ENCODE measurements at regions not wholly inside any gene's neighbourhood (a gene's known extent, or its start where the extent isn't known, plus 50 kb on each side); places are given as distances from the start of the nearest gene placed in this dataset.
"Not testable (repeated sequence)": the region's sequence is repeated elsewhere in the genome, so short reads cannot be mapped to it uniquely, and the experiment has no call there.

DNA sequence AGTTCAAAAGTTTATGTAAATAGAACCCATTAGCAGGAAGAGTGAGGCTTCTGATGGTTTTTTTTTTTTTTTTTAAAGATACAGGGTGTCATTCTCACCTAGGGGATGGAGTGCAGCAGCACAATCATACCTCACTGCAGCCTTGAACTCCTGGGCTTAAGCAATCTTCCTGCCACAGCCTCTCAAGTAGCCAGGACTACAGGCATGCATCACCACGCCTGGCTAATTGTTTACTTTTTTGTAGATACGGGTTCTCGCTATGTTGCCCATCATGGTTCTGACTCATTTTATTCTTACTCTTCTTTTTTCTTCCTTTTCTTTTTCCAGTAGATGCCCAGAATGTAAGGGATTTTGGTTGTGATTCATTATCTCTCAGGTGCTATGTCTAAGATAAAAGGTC is 201.1 kb downstream of the NNT start:
- DNase-seq: no peak
- no peak overlapping the region for H3K18ac ChIP-seq (ENCODE audit: low read length)
- no peaks in the 10 kb centered on the region for H3K4me1 ChIP-seq (ENCODE audit: control insufficient read depth, low read depth, low read length)
- no peak overlapping the region for H3K9ac ChIP-seq (ENCODE audit: low read length)
- H3K23ac ChIP-seq (ENCODE audit: low read length): no peak overlapping the region
- H3K79me1 ChIP-seq (ENCODE audit: low read length): no peaks in the 10 kb centered on the region
- H3K79me2 ChIP-seq (ENCODE audit: control insufficient read depth, insufficient read depth, low read length): no peaks in the 10 kb centered on the region
- H3K56ac ChIP-seq (ENCODE audit: low read length): no peak overlapping the region
- no peak overlapping the region for H2BK5ac ChIP-seq (ENCODE audit: low read length)
- H3K4me2 ChIP-seq (ENCODE audit: low read length): no peak overlapping the region
- no peaks in the 10 kb centered on the region for H3K36me3 ChIP-seq (ENCODE audit: control insufficient read depth, insufficient read depth, low read length)
- H3K4me3 ChIP-seq (ENCODE audit: low read length): no peak overlapping the region
- no peak overlapping the region for H4K8ac ChIP-seq (ENCODE audit: low read depth, low read length)
- H3K4ac ChIP-seq (ENCODE audit: low read depth, low read length): no peak overlapping the region
- H2BK120ac ChIP-seq (ENCODE audit: low read depth, low read length): no peak overlapping the region
- no peak overlapping the region for H2AK5ac ChIP-seq (ENCODE audit: low read length)
- no CpG with 5 or more reads among the region's 3 CpGs for WGBS (ENCODE audit: extremely low coverage, insufficient coverage, low lambda C conversion rate)
- H2BK15ac ChIP-seq (replicated peaks; ENCODE audit: low read depth): no peak overlapping the region
- H3K27ac ChIP-seq (ENCODE audit: low read depth, low read length): no peak overlapping the region
- no peaks in the 10 kb centered on the region for H3K27me3 ChIP-seq (ENCODE audit: insufficient read depth, low read length, poor library complexity)
- H4K5ac ChIP-seq (ENCODE audit: low read length): no peak overlapping the region

DNA sequence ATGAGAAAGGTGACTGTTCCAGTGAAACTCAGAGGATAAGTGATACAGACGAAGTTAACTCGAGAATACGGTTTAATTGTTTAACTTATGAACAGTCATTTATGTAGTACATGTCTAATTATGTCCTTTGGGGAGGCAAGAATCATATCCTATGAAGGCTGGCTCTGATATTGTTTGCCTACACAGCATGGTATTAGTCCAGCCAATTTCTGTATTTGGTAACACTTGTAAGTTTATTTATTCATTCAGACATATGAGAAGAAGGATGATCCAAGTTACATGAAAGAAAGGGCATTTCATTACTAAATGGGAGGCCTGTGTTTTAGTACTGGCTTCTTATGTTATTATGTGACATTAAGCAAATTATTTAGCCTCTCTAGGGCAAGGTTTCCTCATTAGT is 199.7 kb downstream of the NNT start:
- Histone ChIP-seq H3K36me3 (ENCODE audit: control insufficient read depth, insufficient read depth, low read length) (no peaks in the 10 kb centered on the region), H3K9ac (ENCODE audit: low read length) (no peak overlapping the region), H3K79me1 (ENCODE audit: low read length) (no peaks in the 10 kb centered on the region), H2BK120ac (ENCODE audit: low read depth, low read length) (no peak overlapping the region), H3K18ac (ENCODE audit: low read length) (no peak overlapping the region), H3K23ac (ENCODE audit: low read length) (no peak overlapping the region), H3K4me3 (ENCODE audit: low read length) (no peak overlapping the region), H2AK5ac (ENCODE audit: low read length) (no peak overlapping the region), H4K8ac (ENCODE audit: low read depth, low read length) (no peak overlapping the region), H3K4me1 (ENCODE audit: control insufficient read depth, low read depth, low read length) (no peaks in the 10 kb centered on the region), H3K56ac (ENCODE audit: low read length) (no peak overlapping the region), H2BK5ac (ENCODE audit: low read length) (no peak overlapping the region), H2BK15ac (replicated peaks; ENCODE audit: low read depth) (no peak overlapping the region), H3K27ac (ENCODE audit: low read depth, low read length) (no peak overlapping the region), H3K27me3 (ENCODE audit: insufficient read depth, low read length, poor library complexity) (no peaks in the 10 kb centered on the region), H3K4ac (ENCODE audit: low read depth, low read length) (no peak overlapping the region), H4K5ac (ENCODE audit: low read length) (no peak overlapping the region), H3K79me2 (ENCODE audit: control insufficient read depth, insufficient read depth, low read length) (no peaks in the 10 kb centered on the region), H3K4me2 (ENCODE audit: low read length) (no peak overlapping the region)
- WGBS (ENCODE audit: extremely low coverage, insufficient coverage, low lambda C conversion rate): no CpG with 5 or more reads among the region's 3 CpGs
- DNase-seq: no peak

DNA sequence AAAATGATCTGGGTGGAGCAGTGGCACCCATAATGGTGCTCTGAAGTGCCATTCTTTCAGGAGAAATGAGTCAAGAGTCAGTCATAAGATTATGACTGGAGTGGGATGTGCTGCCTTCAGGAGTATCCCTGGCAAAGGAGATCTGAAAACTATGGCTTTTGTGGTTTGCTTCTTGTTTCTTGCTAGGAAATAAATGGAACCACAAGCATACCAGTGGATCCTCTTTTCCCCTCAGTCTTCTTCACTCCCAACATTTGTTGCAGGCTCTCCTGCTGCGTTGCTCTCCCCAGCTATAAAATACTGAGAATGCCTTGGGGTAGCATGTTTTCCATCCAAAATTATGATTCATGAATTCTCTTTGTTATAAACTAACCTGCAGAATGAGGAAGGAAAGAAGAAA is 199.1 kb downstream of the NNT start:
- H3K23ac ChIP-seq (ENCODE audit: low read length): no peak overlapping the region
- no peak overlapping the region for H2BK15ac ChIP-seq (replicated peaks; ENCODE audit: low read depth)
- H3K56ac ChIP-seq (ENCODE audit: low read length): no peak overlapping the region
- no peak overlapping the region for H2AK5ac ChIP-seq (ENCODE audit: low read length)
- no peaks in the 10 kb centered on the region for H3K27me3 ChIP-seq (ENCODE audit: insufficient read depth, low read length, poor library complexity)
- H3K4me2 ChIP-seq (ENCODE audit: low read length): no peak overlapping the region
- no peak overlapping the region for H3K9ac ChIP-seq (ENCODE audit: low read length)
- no peaks in the 10 kb centered on the region for H3K79me2 ChIP-seq (ENCODE audit: control insufficient read depth, insufficient read depth, low read length)
- no peak overlapping the region for H3K18ac ChIP-seq (ENCODE audit: low read length)
- H3K36me3 ChIP-seq (ENCODE audit: control insufficient read depth, insufficient read depth, low read length): no peaks in the 10 kb centered on the region
- no peak overlapping the region for H4K8ac ChIP-seq (ENCODE audit: low read depth, low read length)
- no CpG with 5 or more reads among the region's 1 CpG for WGBS (ENCODE audit: extremely low coverage, insufficient coverage, low lambda C conversion rate)
- H4K5ac ChIP-seq (ENCODE audit: low read length): no peak overlapping the region
- H2BK120ac ChIP-seq (ENCODE audit: low read depth, low read length): no peak overlapping the region
- no peaks in the 10 kb centered on the region for H3K4me1 ChIP-seq (ENCODE audit: control insufficient read depth, low read depth, low read length)
- no peak for DNase-seq
- no peak overlapping the region for H3K27ac ChIP-seq (ENCODE audit: low read depth, low read length)
- no peaks in the 10 kb centered on the region for H3K79me1 ChIP-seq (ENCODE audit: low read length)
- H3K4me3 ChIP-seq (ENCODE audit: low read length): no peak overlapping the region
- peak overlapping the region; percentile 7 for H3K4ac ChIP-seq (ENCODE audit: low read depth, low read length)
- no peak overlapping the region for H2BK5ac ChIP-seq (ENCODE audit: low read length)

DNA sequence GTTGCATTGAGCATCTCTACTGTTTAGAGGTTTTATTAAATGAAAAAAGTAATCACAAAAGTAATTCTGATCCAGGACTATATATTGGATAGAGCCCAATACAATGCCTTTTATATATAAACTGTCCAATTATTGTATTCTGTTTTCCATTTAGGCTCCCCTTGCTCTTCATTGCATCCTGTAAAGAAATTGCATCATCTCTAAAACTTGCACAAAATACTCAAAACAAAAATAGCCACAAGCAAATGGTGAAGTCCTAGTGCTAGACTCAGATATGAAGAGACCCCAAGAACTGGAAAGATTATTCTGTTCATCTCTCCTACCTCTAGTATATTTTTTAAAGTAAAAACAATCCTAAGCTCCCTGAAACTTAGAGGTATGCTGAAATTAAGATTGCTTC is 195.8 kb downstream of the NNT start:
- Histone ChIP-seq H3K4me1 (ENCODE audit: control insufficient read depth, low read depth, low read length) (no peaks in the 10 kb centered on the region), H3K4ac (ENCODE audit: low read depth, low read length) (no peak overlapping the region), H3K27ac (ENCODE audit: low read depth, low read length) (no peak overlapping the region), H3K36me3 (ENCODE audit: control insufficient read depth, insufficient read depth, low read length) (no peaks in the 10 kb centered on the region), H3K79me1 (ENCODE audit: low read length) (no peaks in the 10 kb centered on the region), H2BK120ac (ENCODE audit: low read depth, low read length) (no peak overlapping the region), H4K8ac (ENCODE audit: low read depth, low read length) (no peak overlapping the region), H4K5ac (ENCODE audit: low read length) (no peak overlapping the region), H3K4me2 (ENCODE audit: low read length) (no peak overlapping the region), H3K27me3 (ENCODE audit: insufficient read depth, low read length, poor library complexity) (no peaks in the 10 kb centered on the region), H3K23ac (ENCODE audit: low read length) (no peak overlapping the region), H3K4me3 (ENCODE audit: low read length) (no peak overlapping the region), H2BK5ac (ENCODE audit: low read length) (no peak overlapping the region), H3K18ac (ENCODE audit: low read length) (no peak overlapping the region), H3K79me2 (ENCODE audit: control insufficient read depth, insufficient read depth, low read length) (no peaks in the 10 kb centered on the region), H2AK5ac (ENCODE audit: low read length) (no peak overlapping the region), H3K9ac (ENCODE audit: low read length) (no peak overlapping the region), H3K56ac (ENCODE audit: low read length) (no peak overlapping the region), H2BK15ac (replicated peaks; ENCODE audit: low read depth) (no peak overlapping the region)
- no peak for DNase-seq

DNA sequence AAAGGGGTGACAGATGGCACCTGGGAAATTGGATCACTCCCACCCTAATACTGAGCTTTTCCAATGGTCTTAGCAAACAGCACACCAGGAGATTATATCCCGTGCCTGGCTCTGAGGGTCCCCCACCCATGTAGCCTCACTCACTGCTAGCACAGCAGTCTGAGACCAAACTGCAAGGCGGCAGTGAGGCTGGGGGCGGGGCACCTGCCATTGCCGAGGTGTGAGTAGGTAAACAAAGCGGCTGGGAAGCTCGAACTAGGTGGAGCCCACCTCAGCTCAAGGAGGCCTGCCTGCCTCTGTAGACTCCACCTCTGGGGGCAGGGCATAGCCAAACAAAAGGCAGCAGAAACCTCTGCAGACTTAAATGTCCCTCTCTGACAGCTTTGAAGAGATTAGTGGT is 188.9 kb downstream of the NNT start:
- not testable (repeated sequence) for H2AK5ac ChIP-seq (ENCODE audit: low read length); H3K36me3 ChIP-seq (ENCODE audit: control insufficient read depth, insufficient read depth, low read length); H3K4me2 ChIP-seq (ENCODE audit: low read length); H2BK5ac ChIP-seq (ENCODE audit: low read length); DNase-seq; H3K79me1 ChIP-seq (ENCODE audit: low read length); H3K23ac ChIP-seq (ENCODE audit: low read length); H3K4ac ChIP-seq (ENCODE audit: low read depth, low read length); H4K8ac ChIP-seq (ENCODE audit: low read depth, low read length); H3K18ac ChIP-seq (ENCODE audit: low read length); H2BK15ac ChIP-seq (replicated peaks; ENCODE audit: low read depth); H3K9ac ChIP-seq (ENCODE audit: low read length); H3K56ac ChIP-seq (ENCODE audit: low read length); H3K79me2 ChIP-seq (ENCODE audit: control insufficient read depth, insufficient read depth, low read length); H4K5ac ChIP-seq (ENCODE audit: low read length); H2BK120ac ChIP-seq (ENCODE audit: low read depth, low read length); H3K27ac ChIP-seq (ENCODE audit: low read depth, low read length); H3K4me1 ChIP-seq (ENCODE audit: control insufficient read depth, low read depth, low read length); H3K4me3 ChIP-seq (ENCODE audit: low read length); H3K27me3 ChIP-seq (ENCODE audit: insufficient read depth, low read length, poor library complexity)
- no CpG with 5 or more reads among the region's 6 CpGs for WGBS (ENCODE audit: extremely low coverage, insufficient coverage, low lambda C conversion rate)

DNA sequence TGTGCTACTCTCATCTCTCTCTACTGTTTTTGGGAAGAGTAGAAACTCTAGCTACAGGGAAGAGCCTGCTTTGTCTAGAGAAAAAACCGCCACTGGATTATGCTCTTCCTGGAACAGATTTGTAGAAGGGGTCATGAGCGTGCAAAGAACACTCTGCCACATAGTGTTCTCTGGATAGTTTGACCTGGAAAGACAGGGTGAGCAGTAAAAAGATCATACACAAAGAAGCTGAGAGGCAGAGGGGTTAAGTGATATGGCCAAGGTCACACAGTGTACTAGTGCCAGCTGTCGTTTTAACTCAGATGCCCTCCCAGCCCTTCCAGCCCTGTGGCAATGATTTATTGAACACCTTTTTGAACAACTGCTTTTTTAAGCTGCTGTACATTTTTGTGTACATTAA is 182.2 kb downstream of the NNT start:
- Histone ChIP-seq H3K36me3 (ENCODE audit: control insufficient read depth, insufficient read depth, low read length) (no peaks in the 10 kb centered on the region), H3K9ac (ENCODE audit: low read length) (no peak overlapping the region), H3K4me3 (ENCODE audit: low read length) (no peak overlapping the region), H3K4ac (ENCODE audit: low read depth, low read length) (no peak overlapping the region), H3K79me1 (ENCODE audit: low read length) (no peaks in the 10 kb centered on the region), H4K8ac (ENCODE audit: low read depth, low read length) (no peak overlapping the region), H3K23ac (ENCODE audit: low read length) (no peak overlapping the region), H3K4me1 (ENCODE audit: control insufficient read depth, low read depth, low read length) (no peaks in the 10 kb centered on the region), H3K27me3 (ENCODE audit: insufficient read depth, low read length, poor library complexity) (no peaks in the 10 kb centered on the region), H4K5ac (ENCODE audit: low read length) (no peak overlapping the region), H2BK5ac (ENCODE audit: low read length) (no peak overlapping the region), H3K4me2 (ENCODE audit: low read length) (no peak overlapping the region), H2AK5ac (ENCODE audit: low read length) (no peak overlapping the region), H3K18ac (ENCODE audit: low read length) (no peak overlapping the region), H3K56ac (ENCODE audit: low read length) (no peak overlapping the region), H2BK15ac (replicated peaks; ENCODE audit: low read depth) (no peak overlapping the region), H2BK120ac (ENCODE audit: low read depth, low read length) (no peak overlapping the region), H3K27ac (ENCODE audit: low read depth, low read length) (no peak overlapping the region), H3K79me2 (ENCODE audit: control insufficient read depth, insufficient read depth, low read length) (no peaks in the 10 kb centered on the region)
- no CpG with 5 or more reads among the region's 3 CpGs for WGBS (ENCODE audit: extremely low coverage, insufficient coverage, low lambda C conversion rate)
- DNase-seq: no peak

Data from mesendoderm (in vitro differentiated cells).